HL-60 (cell line): ENCODE measurements at regions not wholly inside any gene's neighbourhood (a gene's known extent, or its start where the extent isn't known, plus 50 kb on each side); places are given as distances from the start of the nearest gene placed in this dataset.

ENCODE experiments used
- CTCF ChIP-seq: IDR thresholded peaks from one replicate; pipeline ENCODE4 v1.5.1; 2011; ENCODE audit warnings: low read length, control low read depth, inconsistent platforms; ENCODE audit not compliant: insufficient read depth
- GABPA ChIP-seq: IDR thresholded peaks from 2 replicates; pipeline ENCODE4 v1.6.1; 2012; ENCODE audit warnings: low read depth
- POLR2AphosphoS5 ChIP-seq: IDR thresholded peaks from 2 replicates; pipeline ENCODE4 v1.6.1; 2012; ENCODE audit warnings: low read depth
- SPI1 ChIP-seq: IDR thresholded peaks from 2 replicates; pipeline ENCODE4 v1.6.1; 2012; ENCODE audit warnings: low read depth, mild to moderate bottlenecking, borderline replicate concordance

- TF ChIP-seq CTCF = no peak
- TF ChIP-seq SPI1 = no peak
- TF ChIP-seq POLR2AphosphoS5 = no peak
- TF ChIP-seq GABPA = no peak
Observed at GRCh38 chrX:94454606-94455005, 780.6 kb downstream of the FAM133A start.
